ENCODE measurements at regions not wholly inside any gene's neighbourhood (a gene's known extent, or its start where the extent isn't known, plus 50 kb on each side); places are given as distances from the start of the nearest gene placed in this dataset.

GRCh38 chr1:239240736-239241135 is 145.6 kb upstream of the CHRM3 start:
- H3K4me3 Mint-ChIP-seq (ENCODE audit: low read depth): no peak overlapping the region

GRCh38 chr1:239239529-239239928 is 146.8 kb upstream of the CHRM3 start:
- H3K27ac Mint-ChIP-seq: no peak overlapping the region
- no peak overlapping the region for H3K4me3 Mint-ChIP-seq (ENCODE audit: low read depth)
- no peaks in the 10 kb centered on the region for H3K4me1 Mint-ChIP-seq (ENCODE audit: low read depth)
- no peak for DNase-seq (ENCODE audit: low spot score, unreplicated experiment)
- H3K36me3 Mint-ChIP-seq (ENCODE audit: insufficient read depth): no peaks in the 10 kb centered on the region
- H3K27me3 Mint-ChIP-seq: no peaks in the 10 kb centered on the region
- no peaks in the 10 kb centered on the region for H3K9me3 Mint-ChIP-seq (ENCODE audit: low read depth)
- TF ChIP-seq CTCF (IDR thresholded peaks at IDR 0.05; ENCODE audit: unreplicated experiment): no peak

More at GRCh38 chr1:239240736-239241135, 145.6 kb upstream of the CHRM3 start:
- no peak for DNase-seq (ENCODE audit: low spot score, unreplicated experiment)
- no peak overlapping the region for H3K27ac Mint-ChIP-seq
- no peaks in the 10 kb centered on the region for H3K4me1 Mint-ChIP-seq (ENCODE audit: low read depth)
- TF ChIP-seq CTCF (IDR thresholded peaks at IDR 0.05; ENCODE audit: unreplicated experiment): no peak
- H3K9me3 Mint-ChIP-seq (ENCODE audit: low read depth): no peaks in the 10 kb centered on the region
- H3K27me3 Mint-ChIP-seq: no peaks in the 10 kb centered on the region
- no peaks in the 10 kb centered on the region for H3K36me3 Mint-ChIP-seq (ENCODE audit: insufficient read depth)

GRCh38 chr1:239237912-239238311 is 148.5 kb upstream of the CHRM3 start:
- Mint-ChIP-seq H3K27ac (no peak overlapping the region), H3K9me3 (ENCODE audit: low read depth) (no peaks in the 10 kb centered on the region), H3K27me3 (no peaks in the 10 kb centered on the region), H3K4me3 (ENCODE audit: low read depth) (no peak overlapping the region), H3K36me3 (ENCODE audit: insufficient read depth) (no peaks in the 10 kb centered on the region), H3K4me1 (ENCODE audit: low read depth) (peaks cover 4% of the 10 kb centered on the region)
- TF ChIP-seq CTCF (IDR thresholded peaks at IDR 0.05; ENCODE audit: unreplicated experiment): no peak
- DNase-seq (ENCODE audit: low spot score, unreplicated experiment): no peak

- no peaks in the 10 kb centered on the region for H3K27me3 Mint-ChIP-seq
- no peaks in the 10 kb centered on the region for H3K36me3 Mint-ChIP-seq (ENCODE audit: insufficient read depth)
- H3K4me3 Mint-ChIP-seq (ENCODE audit: low read depth): no peak overlapping the region
- H3K27ac Mint-ChIP-seq: no peak overlapping the region
- no peak for TF ChIP-seq CTCF (IDR thresholded peaks at IDR 0.05; ENCODE audit: unreplicated experiment)
- no peaks in the 10 kb centered on the region for H3K9me3 Mint-ChIP-seq (ENCODE audit: low read depth)
- peaks cover 8% of the 10 kb centered on the region for H3K4me1 Mint-ChIP-seq (ENCODE audit: low read depth)
- no peak for DNase-seq (ENCODE audit: low spot score, unreplicated experiment)
Measured at GRCh38 chr1:239233626-239234025, 152.7 kb upstream of the CHRM3 start.

GRCh38 chr1:239232921-239233320 is 153.4 kb upstream of the CHRM3 start:
- no peak for DNase-seq (ENCODE audit: low spot score, unreplicated experiment)

More at GRCh38 chr1:239232921-239233320, 153.4 kb upstream of the CHRM3 start:
- Mint-ChIP-seq H3K9me3 (ENCODE audit: low read depth) (no peaks in the 10 kb centered on the region), H3K27me3 (no peaks in the 10 kb centered on the region), H3K4me1 (ENCODE audit: low read depth) (peaks cover 8% of the 10 kb centered on the region), H3K27ac (no peak overlapping the region), H3K36me3 (ENCODE audit: insufficient read depth) (no peaks in the 10 kb centered on the region), H3K4me3 (ENCODE audit: low read depth) (no peak overlapping the region)
- TF ChIP-seq CTCF (IDR thresholded peaks at IDR 0.05; ENCODE audit: unreplicated experiment): no peak

Data from progenitor cell of endocrine pancreas (in vitro differentiated cells).